PFSK-1 (cell line): ENCODE measurements at regions not wholly inside any gene's neighbourhood (a gene's known extent, or its start where the extent isn't known, plus 50 kb on each side); places are given as distances from the start of the nearest gene placed in this dataset.

ENCODE experiments used
- FOXP2 ChIP-seq: optimal IDR thresholded peaks from 2 replicates; pipeline ENCODE3; 2011; ENCODE audit warnings: borderline replicate concordance, control low read depth, inconsistent platforms; ENCODE audit not compliant: insufficient read depth; ENCODE audit errors: extremely low read length, extremely low read depth
- POLR2AphosphoS5 ChIP-seq: IDR thresholded peaks from 2 replicates; pipeline ENCODE4 v1.6.1; 2012; ENCODE audit warnings: low read depth, mild to moderate bottlenecking, control low read depth, low read length, moderate library complexity
- SIN3A ChIP-seq: IDR thresholded peaks from 2 replicates; pipeline ENCODE4 v1.6.1; 2012; ENCODE audit warnings: mild to moderate bottlenecking, low read length, moderate library complexity, borderline replicate concordance; ENCODE audit not compliant: insufficient read depth
- TAF1 ChIP-seq: IDR thresholded peaks from 2 replicates; pipeline ENCODE4 v1.6.1; 2012; ENCODE audit warnings: low read length, control low read depth, borderline replicate concordance; ENCODE audit not compliant: insufficient read depth
- TF ChIP-seq, protein P1 (sequence below), 2 experiments: IDR thresholded peaks; 2 replicates each; pipeline versions ENCODE4 v1.6.1 to v1.8.0; 2011 to 2012; ENCODE audit warnings: low read depth in 2 of 2, low read length in 2 of 2, control low read depth in 1 of 2, inconsistent platforms in 1 of 2, mild to moderate bottlenecking in 1 of 2, moderate library complexity in 1 of 2; ENCODE audit not compliant: insufficient read depth in 1 of 2

DNA sequence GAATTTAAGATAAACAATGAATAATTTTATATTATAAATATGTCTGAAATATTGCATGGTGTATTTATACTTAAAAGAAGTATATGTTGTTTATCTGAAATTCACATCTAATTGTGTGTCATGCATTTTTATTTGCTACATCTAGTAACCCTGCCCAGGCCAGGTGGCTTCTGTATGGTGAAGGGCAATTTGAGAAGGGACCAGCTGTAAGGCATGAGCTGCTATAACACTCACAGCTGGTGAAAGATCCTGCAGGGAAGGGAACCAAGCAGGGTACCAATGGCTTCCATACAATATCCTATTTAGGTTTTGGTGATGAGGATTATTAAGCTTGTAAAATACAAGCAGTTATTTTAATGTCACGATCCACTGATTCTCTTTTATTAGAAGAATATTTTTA is 921.8 kb upstream of the GJE1 start:
- TF ChIP-seq SIN3A (no peak), POLR2AphosphoS5 (no peak), TAF1 (no peak), FOXP2 (no peak)
- TF ChIP-seq, protein P1, sequence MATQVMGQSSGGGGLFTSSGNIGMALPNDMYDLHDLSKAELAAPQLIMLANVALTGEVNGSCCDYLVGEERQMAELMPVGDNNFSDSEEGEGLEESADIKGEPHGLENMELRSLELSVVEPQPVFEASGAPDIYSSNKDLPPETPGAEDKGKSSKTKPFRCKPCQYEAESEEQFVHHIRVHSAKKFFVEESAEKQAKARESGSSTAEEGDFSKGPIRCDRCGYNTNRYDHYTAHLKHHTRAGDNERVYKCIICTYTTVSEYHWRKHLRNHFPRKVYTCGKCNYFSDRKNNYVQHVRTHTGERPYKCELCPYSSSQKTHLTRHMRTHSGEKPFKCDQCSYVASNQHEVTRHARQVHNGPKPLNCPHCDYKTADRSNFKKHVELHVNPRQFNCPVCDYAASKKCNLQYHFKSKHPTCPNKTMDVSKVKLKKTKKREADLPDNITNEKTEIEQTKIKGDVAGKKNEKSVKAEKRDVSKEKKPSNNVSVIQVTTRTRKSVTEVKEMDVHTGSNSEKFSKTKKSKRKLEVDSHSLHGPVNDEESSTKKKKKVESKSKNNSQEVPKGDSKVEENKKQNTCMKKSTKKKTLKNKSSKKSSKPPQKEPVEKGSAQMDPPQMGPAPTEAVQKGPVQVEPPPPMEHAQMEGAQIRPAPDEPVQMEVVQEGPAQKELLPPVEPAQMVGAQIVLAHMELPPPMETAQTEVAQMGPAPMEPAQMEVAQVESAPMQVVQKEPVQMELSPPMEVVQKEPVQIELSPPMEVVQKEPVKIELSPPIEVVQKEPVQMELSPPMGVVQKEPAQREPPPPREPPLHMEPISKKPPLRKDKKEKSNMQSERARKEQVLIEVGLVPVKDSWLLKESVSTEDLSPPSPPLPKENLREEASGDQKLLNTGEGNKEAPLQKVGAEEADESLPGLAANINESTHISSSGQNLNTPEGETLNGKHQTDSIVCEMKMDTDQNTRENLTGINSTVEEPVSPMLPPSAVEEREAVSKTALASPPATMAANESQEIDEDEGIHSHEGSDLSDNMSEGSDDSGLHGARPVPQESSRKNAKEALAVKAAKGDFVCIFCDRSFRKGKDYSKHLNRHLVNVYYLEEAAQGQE (IDR thresholded peaks at IDR 0.05; ENCODE audit: insufficient read depth in 1 of 2, low read depth in 2 of 2, low read length in 2 of 2), result no peak
